Cardiac muscle cell (in vitro differentiated cells and primary cell): ENCODE measurements at regions not wholly inside any gene's neighbourhood (a gene's known extent, or its start where the extent isn't known, plus 50 kb on each side); places are given as distances from the start of the nearest gene placed in this dataset.

ENCODE experiments used
- DNase-seq, 2 donors: peaks; one replicate each; pipeline versions ENCODE4 v3.0.0 to v3.0.0-alpha.2; 2010 to 2017; ENCODE audit warnings: low read depth in 1 of 2, low spot score in 1 of 2
- H3K27ac ChIP-seq: fragments of 200-600 bp; sonication (generic); 2 replicates; pipeline ENCODE4 v1.5.1; 2016
- H3K27me3 ChIP-seq: fragments of 200-600 bp; sonication (generic); 2 replicates; pipeline ENCODE4 v1.6.0; 2016; ENCODE audit warnings: control low read depth
- H3K36me3 ChIP-seq: fragments of 200-600 bp; sonication (generic); 2 replicates; pipeline ENCODE4 v1.5.1; 2016; ENCODE audit warnings: control low read depth
- H3K4me1 ChIP-seq: fragments of 200-600 bp; sonication (generic); 2 replicates; pipeline ENCODE4 v1.8.1; 2017; ENCODE audit warnings: low read depth, mild to moderate bottlenecking, mixed run types
- H3K4me3 ChIP-seq: fragments of 200-600 bp; sonication (generic); 2 replicates; pipeline ENCODE4 v1.5.1; 2016; ENCODE audit warnings: mild to moderate bottlenecking
- H3K9me3 ChIP-seq: fragments of 200-600 bp; sonication (generic); 2 replicates; pipeline ENCODE4 v1.5.1; 2017; ENCODE audit warnings: low read depth, mild to moderate bottlenecking, control low read depth
- CTCF ChIP-seq: IDR thresholded peaks from 2 replicates; pipeline ENCODE4 v1.5.1; 2012; ENCODE audit warnings: low read depth, mild to moderate bottlenecking, low read length

- H3K4me3 ChIP-seq: no peak overlapping the region
- H3K4me1 ChIP-seq: peaks cover 8% of the 10 kb centered on the region
- no peaks in the 10 kb centered on the region for H3K9me3 ChIP-seq
- H3K27me3 ChIP-seq: peaks cover 4% of the 10 kb centered on the region
- no peak for TF ChIP-seq CTCF
- H3K27ac ChIP-seq: no peak overlapping the region
- DNase-seq: peak in 1 of 2 donors; percentile 47
- H3K36me3 ChIP-seq: no peaks in the 10 kb centered on the region
These were observed 114.2 kb downstream of the FOXD2 start for GRCh38 chr1:47551971-47552528.

DNA sequence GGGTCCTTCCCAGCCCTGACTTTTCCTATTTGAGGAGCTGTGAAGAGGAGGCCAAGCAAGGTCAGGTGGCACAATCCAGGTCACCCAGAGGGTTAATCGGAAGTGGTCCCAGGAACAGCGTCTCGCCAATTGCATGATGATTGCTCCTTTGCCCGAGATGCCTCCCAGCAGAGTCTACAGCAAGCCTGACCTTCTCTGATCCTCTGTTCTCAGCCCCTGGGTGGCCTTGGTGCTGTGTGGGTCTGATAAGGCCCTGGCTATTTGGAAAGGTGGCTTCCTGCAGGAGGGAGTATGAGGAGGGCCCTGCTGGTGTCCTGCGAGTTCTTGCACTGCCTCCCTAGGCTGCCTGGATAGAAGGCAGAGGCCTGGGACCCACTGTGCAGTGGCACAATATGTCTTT, 116.2 kb downstream of the FOXD2 start:
- no peak overlapping the region for H3K27ac ChIP-seq
- DNase-seq: no peak
- no peaks in the 10 kb centered on the region for H3K9me3 ChIP-seq
- TF ChIP-seq CTCF: no peak
- peaks cover 8% of the 10 kb centered on the region for H3K4me1 ChIP-seq
- H3K36me3 ChIP-seq: no peaks in the 10 kb centered on the region
- peaks cover 4% of the 10 kb centered on the region for H3K27me3 ChIP-seq
- H3K4me3 ChIP-seq: no peak overlapping the region

DNA sequence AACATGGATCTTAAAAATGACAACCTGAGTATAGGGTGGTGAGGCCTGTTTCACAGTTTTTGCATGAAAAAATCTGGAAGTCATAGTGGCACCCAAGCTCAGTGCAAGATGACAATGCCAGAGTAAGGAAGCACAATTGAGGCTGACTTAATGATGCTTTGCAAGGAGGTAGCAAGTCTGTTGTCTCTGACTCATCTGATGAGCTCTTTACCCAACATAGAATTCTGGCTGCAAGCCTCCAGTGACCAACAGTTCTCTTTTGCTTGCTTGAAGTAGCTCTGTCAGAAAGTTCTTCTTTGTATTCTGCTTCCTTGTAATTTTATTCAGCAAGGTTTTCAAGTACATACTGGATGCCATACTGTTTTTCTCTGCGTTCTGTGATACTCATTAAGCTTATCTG, 117.1 kb downstream of the FOXD2 start:
- no peaks in the 10 kb centered on the region for H3K36me3 ChIP-seq
- H3K27ac ChIP-seq: no peak overlapping the region
- H3K4me3 ChIP-seq: no peak overlapping the region
- H3K4me1 ChIP-seq: peaks cover 10% of the 10 kb centered on the region
- DNase-seq: no peak
- H3K9me3 ChIP-seq: no peaks in the 10 kb centered on the region
- TF ChIP-seq CTCF: no peak
- peaks cover 4% of the 10 kb centered on the region for H3K27me3 ChIP-seq

DNA sequence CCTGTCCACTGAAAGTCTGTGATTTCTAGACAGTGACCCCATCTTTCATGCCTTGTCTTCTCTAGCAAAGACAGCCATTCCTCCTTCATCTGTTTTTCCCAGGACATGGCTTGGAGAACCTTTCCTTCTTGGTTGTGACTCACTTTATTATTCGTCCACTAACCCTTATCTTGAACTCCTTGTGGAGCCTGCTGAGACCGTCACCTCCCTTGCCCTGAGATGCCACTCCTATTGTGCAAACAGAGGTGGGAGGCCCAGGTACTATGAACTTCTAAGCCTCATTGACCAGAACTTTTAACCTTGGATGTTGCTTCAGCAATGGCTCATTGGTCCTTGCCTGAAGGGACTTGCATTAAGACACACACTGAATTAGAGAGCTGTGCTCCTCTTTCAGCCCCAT, 117.5 kb downstream of the FOXD2 start:
- Histone ChIP-seq H3K4me1 (peaks cover 14% of the 10 kb centered on the region), H3K27ac (no peak overlapping the region), H3K9me3 (no peaks in the 10 kb centered on the region), H3K4me3 (no peak overlapping the region), H3K36me3 (no peaks in the 10 kb centered on the region), H3K27me3 (peaks cover 4% of the 10 kb centered on the region)
- TF ChIP-seq CTCF: no peak
- no peak for DNase-seq

DNA sequence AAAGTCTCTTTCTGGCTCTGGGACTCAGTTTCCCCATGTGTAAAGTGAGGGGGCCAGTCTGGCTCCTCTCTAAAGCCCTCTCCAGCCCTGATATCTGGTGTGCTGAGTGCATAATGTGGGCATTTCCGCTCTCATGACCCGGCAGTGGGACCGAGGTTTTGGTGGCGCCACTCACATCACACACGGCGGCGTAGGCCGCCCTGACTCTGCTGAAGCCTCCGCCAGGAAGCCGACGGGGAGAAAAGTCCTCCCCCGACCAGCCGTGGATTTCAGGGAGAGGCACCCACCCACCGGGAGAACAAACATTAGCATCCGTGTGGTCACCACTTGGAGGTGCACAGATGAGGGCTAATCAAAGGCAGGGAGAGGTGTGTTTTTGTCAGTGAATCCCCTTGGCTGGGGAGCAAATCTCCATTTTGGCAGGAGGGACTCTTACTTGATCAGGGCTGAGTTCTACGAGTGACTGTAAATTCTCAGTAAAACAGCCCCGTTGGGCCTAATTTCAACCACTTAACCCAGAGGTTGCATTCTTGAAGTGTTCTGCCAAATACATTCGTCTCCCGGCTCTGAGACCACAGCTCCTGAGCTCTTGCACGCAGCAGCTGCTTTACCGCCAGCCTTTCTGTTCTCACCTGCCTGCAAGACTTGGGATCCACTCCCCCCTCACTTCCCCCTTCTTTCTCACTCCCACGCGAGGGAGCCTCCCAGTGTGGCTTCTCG, 118.2 kb downstream of the FOXD2 start:
- peaks cover 18% of the 10 kb centered on the region for H3K4me1 ChIP-seq
- no peaks in the 10 kb centered on the region for H3K9me3 ChIP-seq
- H3K36me3 ChIP-seq: no peaks in the 10 kb centered on the region
- no peak overlapping the region for H3K27ac ChIP-seq
- peaks cover 4% of the 10 kb centered on the region for H3K27me3 ChIP-seq
- no peak for DNase-seq
- H3K4me3 ChIP-seq: no peak overlapping the region
- no peak for TF ChIP-seq CTCF
